HEK293 (cell line): ENCODE measurements at regions not wholly inside any gene's neighbourhood (a gene's known extent, or its start where the extent isn't known, plus 50 kb on each side); places are given as distances from the start of the nearest gene placed in this dataset.

Experiments
- KLF8 ChIP-seq: fragments of 450-650 bp; formaldehyde crosslinking; IDR thresholded peaks from 2 replicates; pipeline ENCODE4 v1.5.1; 2016; ENCODE audit warnings: missing biosample characterization, missing genetic modification characterization
- OSR2 ChIP-seq: fragments of 450-650 bp; formaldehyde crosslinking; IDR thresholded peaks from 2 replicates; pipeline ENCODE4 v1.5.1; 2016; ENCODE audit warnings: missing biosample characterization, missing genetic modification characterization
- PRDM1 ChIP-seq: fragments of 450-650 bp; formaldehyde crosslinking; IDR thresholded peaks from 2 replicates; pipeline ENCODE4; 2016; ENCODE audit warnings: missing biosample characterization, missing genetic modification characterization
- SP2 ChIP-seq: fragments of 450-650 bp; formaldehyde crosslinking; IDR thresholded peaks from 2 replicates; pipeline ENCODE4 v1.5.1; 2016; ENCODE audit warnings: missing biosample characterization, missing genetic modification characterization
- ZBTB8A ChIP-seq: fragments of 450-650 bp; formaldehyde crosslinking; IDR thresholded peaks from 2 replicates; pipeline ENCODE4 v1.5.1; 2016; ENCODE audit warnings: missing biosample characterization, missing genetic modification characterization
- ZFP41 ChIP-seq: fragments of 450-650 bp; formaldehyde crosslinking; IDR thresholded peaks from 2 replicates; pipeline ENCODE4 v1.5.1; 2016; ENCODE audit warnings: missing biosample characterization, missing genetic modification characterization, borderline replicate concordance
- ZNF133 ChIP-seq: fragments of 450-650 bp; formaldehyde crosslinking; IDR thresholded peaks from 2 replicates; pipeline ENCODE4 v1.5.1; 2016; ENCODE audit warnings: missing biosample characterization, missing genetic modification characterization
- ZNF155 ChIP-seq: fragments of 450-650 bp; formaldehyde crosslinking; IDR thresholded peaks from 2 replicates; pipeline ENCODE4 v1.5.1; 2016; ENCODE audit warnings: missing biosample characterization, missing genetic modification characterization
- ZNF596 ChIP-seq: fragments of 450-650 bp; IDR thresholded peaks from 2 replicates; pipeline ENCODE4 v1.5.0; 2018; ENCODE audit warnings: missing biosample characterization, mild to moderate bottlenecking, missing genetic modification characterization, moderate library complexity
- ZNF621 ChIP-seq: fragments of 450-650 bp; formaldehyde crosslinking; IDR thresholded peaks from 2 replicates; pipeline ENCODE4 v1.5.1; 2017; ENCODE audit warnings: missing biosample characterization, missing genetic modification characterization
- ZNF701 ChIP-seq: fragments of 450-650 bp; formaldehyde crosslinking; IDR thresholded peaks from 2 replicates; pipeline ENCODE4 v1.5.1; 2016; ENCODE audit warnings: missing biosample characterization, missing genetic modification characterization
- ZSCAN5A ChIP-seq: fragments of 450-650 bp; formaldehyde crosslinking; IDR thresholded peaks from 2 replicates; pipeline ENCODE4 v1.5.1; 2016; ENCODE audit warnings: missing biosample characterization, missing genetic modification characterization
- TF ChIP-seq, protein P1 (sequence below): fragments of 450-650 bp; formaldehyde crosslinking; IDR thresholded peaks from 2 replicates; pipeline ENCODE4 v1.5.1; 2016; ENCODE audit warnings: missing biosample characterization, missing genetic modification characterization
- TF ChIP-seq, protein P2 (sequence below): fragments of 450-650 bp; formaldehyde crosslinking; IDR thresholded peaks from 2 replicates; pipeline ENCODE4 v1.5.1; 2016; ENCODE audit warnings: missing biosample characterization, missing genetic modification characterization

DNA sequence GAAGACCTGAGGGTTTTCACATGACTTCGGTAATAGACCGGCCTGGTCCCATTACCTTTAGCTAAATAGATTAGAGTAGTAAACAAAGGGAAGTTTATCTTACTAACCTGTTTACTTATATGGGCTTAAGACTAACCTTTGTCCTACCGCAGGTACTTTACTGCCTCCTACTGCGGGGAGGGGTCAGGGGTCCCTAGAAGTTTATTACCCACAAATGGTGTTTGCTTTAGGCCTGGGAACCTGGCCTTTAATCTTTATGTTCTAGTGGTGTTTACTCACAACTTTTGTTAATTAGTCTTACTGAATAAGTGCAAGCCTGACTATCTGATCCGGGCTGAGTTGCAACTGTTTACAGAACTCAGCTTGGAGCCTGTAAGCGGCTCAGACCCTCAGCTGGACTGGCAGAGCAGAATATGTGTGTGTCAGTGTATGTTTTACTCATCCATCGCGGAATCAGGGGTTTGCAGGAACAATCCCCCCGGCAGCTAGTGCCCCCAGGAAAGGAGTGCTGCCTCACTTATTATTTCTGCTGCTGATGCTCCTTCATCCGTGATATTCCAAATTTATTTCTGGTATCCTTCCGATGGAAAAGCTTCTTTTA, 578.9 kb upstream of the SEMA3D start:
- TF ChIP-seq PRDM1 = no peak
- no peak for TF ChIP-seq ZNF133 (tag by site-specific recombination)
- no peak for TF ChIP-seq ZBTB8A (tag by site-specific recombination)
- TF ChIP-seq, protein P1, sequence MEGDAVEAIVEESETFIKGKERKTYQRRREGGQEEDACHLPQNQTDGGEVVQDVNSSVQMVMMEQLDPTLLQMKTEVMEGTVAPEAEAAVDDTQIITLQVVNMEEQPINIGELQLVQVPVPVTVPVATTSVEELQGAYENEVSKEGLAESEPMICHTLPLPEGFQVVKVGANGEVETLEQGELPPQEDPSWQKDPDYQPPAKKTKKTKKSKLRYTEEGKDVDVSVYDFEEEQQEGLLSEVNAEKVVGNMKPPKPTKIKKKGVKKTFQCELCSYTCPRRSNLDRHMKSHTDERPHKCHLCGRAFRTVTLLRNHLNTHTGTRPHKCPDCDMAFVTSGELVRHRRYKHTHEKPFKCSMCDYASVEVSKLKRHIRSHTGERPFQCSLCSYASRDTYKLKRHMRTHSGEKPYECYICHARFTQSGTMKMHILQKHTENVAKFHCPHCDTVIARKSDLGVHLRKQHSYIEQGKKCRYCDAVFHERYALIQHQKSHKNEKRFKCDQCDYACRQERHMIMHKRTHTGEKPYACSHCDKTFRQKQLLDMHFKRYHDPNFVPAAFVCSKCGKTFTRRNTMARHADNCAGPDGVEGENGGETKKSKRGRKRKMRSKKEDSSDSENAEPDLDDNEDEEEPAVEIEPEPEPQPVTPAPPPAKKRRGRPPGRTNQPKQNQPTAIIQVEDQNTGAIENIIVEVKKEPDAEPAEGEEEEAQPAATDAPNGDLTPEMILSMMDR = no peak
- TF ChIP-seq, protein P2, sequence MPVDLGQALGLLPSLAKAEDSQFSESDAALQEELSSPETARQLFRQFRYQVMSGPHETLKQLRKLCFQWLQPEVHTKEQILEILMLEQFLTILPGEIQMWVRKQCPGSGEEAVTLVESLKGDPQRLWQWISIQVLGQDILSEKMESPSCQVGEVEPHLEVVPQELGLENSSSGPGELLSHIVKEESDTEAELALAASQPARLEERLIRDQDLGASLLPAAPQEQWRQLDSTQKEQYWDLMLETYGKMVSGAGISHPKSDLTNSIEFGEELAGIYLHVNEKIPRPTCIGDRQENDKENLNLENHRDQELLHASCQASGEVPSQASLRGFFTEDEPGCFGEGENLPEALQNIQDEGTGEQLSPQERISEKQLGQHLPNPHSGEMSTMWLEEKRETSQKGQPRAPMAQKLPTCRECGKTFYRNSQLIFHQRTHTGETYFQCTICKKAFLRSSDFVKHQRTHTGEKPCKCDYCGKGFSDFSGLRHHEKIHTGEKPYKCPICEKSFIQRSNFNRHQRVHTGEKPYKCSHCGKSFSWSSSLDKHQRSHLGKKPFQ (tag by site-specific recombination) = no peak
- TF ChIP-seq ZFP41 (tag by site-specific recombination) = no peak
- TF ChIP-seq ZSCAN5A (tag by site-specific recombination) = no peak
- no peak for TF ChIP-seq ZNF155 (tag by site-specific recombination)
- TF ChIP-seq KLF8 (tag by site-specific recombination) = no peak
- no peak; the same call in 1 of the 2 replicates for TF ChIP-seq OSR2
- TF ChIP-seq ZNF596 (tag by site-specific recombination) = no peak
- no peak for TF ChIP-seq ZNF701 (tag by site-specific recombination)
- no peak for TF ChIP-seq ZNF621 (tag by site-specific recombination)
- no peak for TF ChIP-seq SP2 (tag by site-specific recombination)
